MG63 (cell line): ENCODE measurements at regions not wholly inside any gene's neighbourhood (a gene's known extent, or its start where the extent isn't known, plus 50 kb on each side); places are given as distances from the start of the nearest gene placed in this dataset.
"Not testable (repeated sequence)": the region's sequence is repeated elsewhere in the genome, so short reads cannot be mapped to it uniquely, and the experiment has no call there.

ENCODE experiments used
- DNase-seq: peaks from one replicate; pipeline ENCODE4 v3.0.0-alpha.2; 2020
- H3K27me3 ChIP-seq: fragments of 250-450 bp; sonication (Bioruptor Pico); 2 replicates; pipeline ENCODE4 v1.5.1; 2020; ENCODE audit warnings: mild to moderate bottlenecking, moderate library complexity
- H3K36me3 ChIP-seq: fragments of 250-450 bp; sonication (Bioruptor Pico); 2 replicates; pipeline ENCODE4 v1.5.1; 2020; ENCODE audit warnings: mild to moderate bottlenecking, moderate library complexity
- H3K4me3 ChIP-seq: fragments of 250-450 bp; sonication (Bioruptor Pico); 2 replicates; pipeline ENCODE4 v1.5.1; 2020; ENCODE audit warnings: mild to moderate bottlenecking, moderate library complexity
- H3K9me3 ChIP-seq: fragments of 250-450 bp; sonication (Bioruptor Pico); 2 replicates; pipeline ENCODE4 v1.5.1; 2020; ENCODE audit warnings: mild to moderate bottlenecking, moderate library complexity

DNA sequence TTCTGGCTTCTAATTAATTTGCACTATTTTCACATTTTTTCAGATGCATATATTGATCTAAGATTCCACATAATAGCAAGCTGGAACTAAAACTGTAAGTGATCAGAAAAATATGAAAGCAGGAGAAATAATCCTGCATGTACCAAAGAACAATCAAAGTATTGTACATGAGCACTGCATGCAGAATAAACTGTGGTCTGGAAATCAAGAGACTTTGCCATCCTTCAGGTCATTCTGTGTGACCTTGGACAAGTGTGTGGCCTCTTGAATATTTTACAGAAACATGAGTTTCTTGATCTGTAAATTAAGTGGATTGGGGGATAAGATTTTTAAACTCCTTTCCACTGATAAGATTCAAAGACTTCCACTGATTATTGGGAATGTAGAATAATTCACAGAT, 99.2 kb upstream of the GNAQ start:
- Histone ChIP-seq H3K4me3 (no peak overlapping the region), H3K9me3 (no peaks in the 10 kb centered on the region), H3K27me3 (no peaks in the 10 kb centered on the region), H3K36me3 (no peaks in the 10 kb centered on the region)
- no peak for DNase-seq

GRCh38 chr9:78130004-78130403, 98.4 kb upstream of the GNAQ start:
- H3K27me3 ChIP-seq, result no peaks in the 10 kb centered on the region
- DNase-seq, result peak; percentile 88
- H3K4me3 ChIP-seq, result no peak overlapping the region
- no peaks in the 10 kb centered on the region for H3K9me3 ChIP-seq
- no peaks in the 10 kb centered on the region for H3K36me3 ChIP-seq

DNA sequence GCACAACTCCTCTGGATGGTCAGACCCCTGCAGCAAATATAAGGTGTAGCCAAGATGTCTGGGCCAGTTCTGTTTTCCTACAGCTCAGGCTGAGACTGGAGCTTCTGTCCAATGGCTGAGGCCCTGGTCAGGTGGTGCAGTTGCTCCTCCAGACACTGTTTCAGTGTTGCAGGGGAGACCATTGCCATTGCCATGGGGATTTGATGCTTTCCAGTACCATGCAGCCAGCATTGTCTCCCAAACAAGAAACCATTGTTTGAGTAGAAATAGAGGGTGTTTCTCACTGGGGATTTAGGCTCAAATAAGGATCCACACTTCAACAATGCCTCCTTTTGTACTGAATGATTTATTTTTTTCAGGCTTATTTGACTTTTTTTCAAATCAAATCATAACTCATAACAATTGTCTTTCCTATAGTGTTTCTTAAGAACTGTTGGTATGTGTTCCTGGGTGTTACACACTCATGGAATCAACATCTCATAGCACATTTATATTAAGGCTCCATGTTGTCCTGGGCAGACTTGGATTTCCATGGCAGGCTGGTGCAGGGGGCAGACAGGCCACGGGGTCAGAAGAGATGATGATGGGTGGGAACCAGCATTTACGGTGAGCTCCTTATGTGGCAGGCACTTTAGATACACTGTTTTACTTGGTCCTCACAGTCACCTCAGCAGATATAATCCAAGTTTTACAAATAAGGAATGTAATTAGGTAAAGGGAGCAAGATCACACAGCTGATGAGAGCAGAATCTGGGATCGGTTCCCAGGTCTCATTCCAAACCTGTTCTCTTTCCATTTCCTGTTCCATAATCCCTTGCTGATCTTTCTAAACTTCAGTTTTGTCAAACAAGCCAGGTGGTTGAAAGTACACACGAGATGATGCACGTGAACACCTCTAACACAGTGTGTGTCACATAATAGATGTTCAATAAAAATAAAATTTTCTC, 95.9 kb upstream of the GNAQ start:
- Histone ChIP-seq H3K9me3 (no peaks in the 10 kb centered on the region), H3K27me3 (no peaks in the 10 kb centered on the region), H3K4me3 (no peak overlapping the region), H3K36me3 (no peaks in the 10 kb centered on the region)
- no peak for DNase-seq

- DNase-seq, result no peak
- Histone ChIP-seq H3K4me3 (no peak overlapping the region), H3K27me3 (no peaks in the 10 kb centered on the region), H3K36me3 (no peaks in the 10 kb centered on the region), H3K9me3 (no peaks in the 10 kb centered on the region)
Observed at GRCh38 chr9:78123808-78124207, 92.2 kb upstream of the GNAQ start.

DNA sequence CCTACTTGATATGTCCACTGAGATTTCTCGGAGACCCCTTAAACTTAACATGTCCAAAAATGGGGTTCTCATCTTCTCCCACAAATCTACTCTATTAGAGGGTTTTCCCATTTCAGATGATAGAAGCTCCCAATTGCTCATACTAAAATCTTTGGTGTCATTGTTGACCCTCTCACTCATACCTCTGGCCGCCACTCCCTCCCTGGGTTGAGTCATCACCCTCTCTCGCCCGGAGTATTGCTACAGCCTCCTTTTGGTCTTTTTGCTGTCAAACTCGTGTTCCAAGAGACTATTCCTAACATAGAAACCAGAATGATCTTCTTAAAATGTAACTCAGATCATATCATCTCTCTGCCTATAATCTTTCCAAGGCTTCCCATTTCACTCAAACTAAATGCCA, 91.0 kb upstream of the GNAQ start:
- Histone ChIP-seq H3K27me3 (no peaks in the 10 kb centered on the region), H3K9me3 (no peaks in the 10 kb centered on the region), H3K36me3 (no peaks in the 10 kb centered on the region), H3K4me3 (no peak overlapping the region)
- DNase-seq, result no peak

DNA sequence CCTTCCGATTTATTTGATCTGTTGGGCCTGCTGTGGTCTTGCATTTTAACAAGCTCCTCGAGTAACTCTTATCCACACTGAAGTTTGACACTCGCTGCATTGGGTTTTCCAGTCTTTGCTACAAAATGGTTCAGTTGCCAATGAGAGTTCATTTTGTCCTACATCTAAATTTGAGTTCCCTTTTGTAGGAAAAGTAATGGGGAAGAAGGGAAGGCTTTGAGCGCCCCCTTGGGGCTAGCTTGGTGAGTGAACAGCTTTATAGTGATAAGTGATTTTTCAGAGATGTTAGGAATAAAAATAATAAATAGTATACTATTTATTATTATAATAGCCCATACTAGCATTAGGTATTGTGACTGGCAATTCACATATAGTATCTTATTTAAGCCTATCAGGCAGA, 89.9 kb upstream of the GNAQ start:
- Histone ChIP-seq H3K27me3 (no peaks in the 10 kb centered on the region), H3K4me3 (no peak overlapping the region), H3K36me3 (no peaks in the 10 kb centered on the region), H3K9me3 (no peaks in the 10 kb centered on the region)
- peak; percentile 21 for DNase-seq

DNA sequence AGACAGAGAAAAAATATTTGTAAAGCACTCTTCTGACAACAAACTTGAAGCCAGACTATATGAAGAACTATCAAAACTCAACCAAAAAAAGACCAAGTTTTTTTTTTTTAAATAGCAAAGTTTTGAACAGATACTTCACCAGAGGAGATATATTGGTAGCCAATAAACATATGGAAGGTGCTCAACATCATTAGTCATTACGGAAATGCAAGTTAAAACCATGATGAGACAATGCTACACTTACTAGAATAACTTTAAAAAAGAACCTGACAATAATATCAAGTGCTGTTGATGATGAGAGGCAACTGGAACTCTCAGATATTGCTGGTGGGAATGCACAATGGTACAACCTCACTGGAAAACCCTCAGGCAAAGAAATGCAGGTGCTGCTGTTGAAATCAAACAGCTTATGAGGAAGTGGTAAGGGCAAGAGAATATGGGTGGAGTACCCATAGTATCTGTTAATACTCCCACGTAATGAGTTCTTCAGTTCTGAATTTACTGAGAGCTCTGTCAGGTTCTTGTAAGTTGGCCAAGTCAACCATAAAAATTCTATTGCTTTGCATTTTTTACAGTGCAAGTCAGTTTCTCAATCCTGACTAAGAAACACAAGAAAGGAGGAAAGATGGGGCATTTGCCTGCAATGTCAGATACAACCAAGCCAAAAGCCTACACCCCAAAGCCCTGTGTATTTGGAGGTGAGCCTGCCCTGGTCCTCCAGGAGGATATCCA, 87.3 kb upstream of the GNAQ start:
- H3K27me3 ChIP-seq, result no peaks in the 10 kb centered on the region
- no peaks in the 10 kb centered on the region for H3K9me3 ChIP-seq
- H3K4me3 ChIP-seq, result no peak overlapping the region
- DNase-seq, result no peak
- no peaks in the 10 kb centered on the region for H3K36me3 ChIP-seq

- Histone ChIP-seq H3K36me3 (no peaks in the 10 kb centered on the region), H3K4me3 (no peak overlapping the region), H3K9me3 (no peaks in the 10 kb centered on the region), H3K27me3 (no peaks in the 10 kb centered on the region)
- no peak for DNase-seq
Observed at GRCh38 chr9:78115073-78115472, 83.5 kb upstream of the GNAQ start.

DNA sequence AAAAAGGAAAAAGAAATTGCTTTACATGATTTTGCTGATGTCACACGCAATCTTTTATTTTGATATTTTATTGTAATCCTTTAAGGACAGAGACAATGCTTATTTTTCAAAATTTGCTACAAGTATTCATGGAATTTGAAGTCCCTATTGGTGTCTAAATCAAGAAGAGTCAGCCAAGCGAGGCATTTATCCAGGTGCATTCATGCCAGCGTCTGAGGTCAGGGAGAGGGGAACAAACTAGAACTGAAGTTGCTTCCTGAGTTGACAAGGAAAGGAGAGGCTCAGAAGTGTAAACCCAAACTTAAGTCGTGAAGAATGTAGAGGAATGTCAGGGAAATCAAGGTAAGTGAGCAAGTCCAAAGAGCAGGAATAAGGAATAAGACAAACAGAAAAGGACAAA, 83.0 kb upstream of the GNAQ start:
- H3K27me3 ChIP-seq, result no peaks in the 10 kb centered on the region
- no peak for DNase-seq
- H3K36me3 ChIP-seq, result no peaks in the 10 kb centered on the region
- no peak overlapping the region for H3K4me3 ChIP-seq
- no peaks in the 10 kb centered on the region for H3K9me3 ChIP-seq

DNA sequence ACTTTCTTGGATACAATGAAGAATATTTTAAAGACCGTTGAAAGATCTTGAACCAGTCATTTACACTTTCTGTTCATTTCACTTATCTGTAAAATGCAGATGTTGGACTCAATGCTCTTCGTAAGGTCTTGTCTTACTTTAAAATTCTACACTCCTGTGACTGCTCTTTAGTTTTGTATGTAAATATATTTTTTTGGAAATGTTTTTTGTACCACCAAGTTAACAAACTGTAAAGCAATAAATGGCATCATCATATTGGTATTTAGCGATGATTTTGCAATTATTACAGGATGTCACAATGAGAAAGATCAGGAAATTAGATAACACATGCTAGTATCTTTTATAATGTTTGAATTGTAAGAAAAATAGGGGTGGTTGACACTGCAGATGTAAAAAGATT, 80.8 kb upstream of the GNAQ start:
- Histone ChIP-seq H3K9me3 (no peaks in the 10 kb centered on the region), H3K4me3 (no peak overlapping the region), H3K27me3 (no peaks in the 10 kb centered on the region), H3K36me3 (no peaks in the 10 kb centered on the region)
- DNase-seq, result no peak

- H3K9me3 ChIP-seq, result no peaks in the 10 kb centered on the region
- no peaks in the 10 kb centered on the region for H3K27me3 ChIP-seq
- no peak for DNase-seq
- H3K4me3 ChIP-seq, result no peak overlapping the region
- no peaks in the 10 kb centered on the region for H3K36me3 ChIP-seq
Observed at GRCh38 chr9:78112004-78112403, 80.4 kb upstream of the GNAQ start.

DNA sequence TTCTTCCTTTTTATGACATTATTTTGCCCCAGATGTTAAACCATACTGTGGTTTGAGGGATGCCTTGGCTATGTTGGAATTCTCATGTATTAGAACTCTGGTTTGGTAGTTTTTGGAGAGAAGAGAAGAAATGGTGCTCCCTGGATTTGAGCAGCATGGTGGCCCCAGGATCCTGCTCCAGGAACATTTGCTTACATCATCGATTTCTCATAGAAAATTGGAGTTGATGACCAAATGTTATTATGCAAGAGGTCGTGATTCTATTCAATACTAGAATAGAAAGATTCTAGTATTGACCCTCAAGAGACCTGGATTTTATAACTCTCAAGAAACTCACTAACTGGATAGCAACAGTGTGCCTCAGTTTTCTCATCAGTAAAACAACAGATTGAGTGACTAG, 77.5 kb upstream of the GNAQ start:
- no peaks in the 10 kb centered on the region for H3K9me3 ChIP-seq
- no peaks in the 10 kb centered on the region for H3K36me3 ChIP-seq
- no peak overlapping the region for H3K4me3 ChIP-seq
- no peak for DNase-seq
- H3K27me3 ChIP-seq, result no peaks in the 10 kb centered on the region

GRCh38 chr9:78106586-78106985, 75.0 kb upstream of the GNAQ start:
- DNase-seq, H3K36me3 ChIP-seq, H3K4me3 ChIP-seq, H3K27me3 ChIP-seq, H3K9me3 ChIP-seq: not testable (repeated sequence)

- no peaks in the 10 kb centered on the region for H3K9me3 ChIP-seq
- no peaks in the 10 kb centered on the region for H3K36me3 ChIP-seq
- DNase-seq, result no peak
- no peaks in the 10 kb centered on the region for H3K27me3 ChIP-seq
- H3K4me3 ChIP-seq, result no peak overlapping the region
Observed at GRCh38 chr9:78103971-78104433, 72.4 kb upstream of the GNAQ start.

GRCh38 chr9:78101247-78101646, 69.6 kb upstream of the GNAQ start:
- H3K27me3 ChIP-seq, result no peaks in the 10 kb centered on the region
- H3K36me3 ChIP-seq, result no peaks in the 10 kb centered on the region
- no peak for DNase-seq
- no peaks in the 10 kb centered on the region for H3K9me3 ChIP-seq
- H3K4me3 ChIP-seq, result no peak overlapping the region

DNA sequence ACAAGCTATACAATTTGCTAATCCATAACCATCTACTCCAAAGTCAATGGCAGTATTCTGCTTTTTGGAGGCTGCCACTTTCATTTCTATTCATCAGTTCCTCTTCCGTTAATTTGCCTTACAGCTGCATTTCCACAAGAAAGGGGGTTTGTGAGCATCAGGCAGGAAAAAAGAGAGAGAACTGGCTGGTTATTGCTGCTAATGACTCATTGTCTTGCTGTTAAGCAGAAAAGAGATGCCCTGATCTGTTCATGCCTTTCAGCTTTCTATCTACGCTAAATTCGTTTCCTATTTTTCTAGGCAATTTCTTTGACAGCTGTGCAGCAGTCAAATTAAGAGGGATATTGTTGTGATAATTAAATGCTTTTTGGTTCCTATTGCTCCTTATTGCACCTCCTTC, 65.9 kb upstream of the GNAQ start:
- no peaks in the 10 kb centered on the region for H3K9me3 ChIP-seq
- no peak overlapping the region for H3K4me3 ChIP-seq
- H3K27me3 ChIP-seq, result no peaks in the 10 kb centered on the region
- no peaks in the 10 kb centered on the region for H3K36me3 ChIP-seq
- no peak for DNase-seq

DNA sequence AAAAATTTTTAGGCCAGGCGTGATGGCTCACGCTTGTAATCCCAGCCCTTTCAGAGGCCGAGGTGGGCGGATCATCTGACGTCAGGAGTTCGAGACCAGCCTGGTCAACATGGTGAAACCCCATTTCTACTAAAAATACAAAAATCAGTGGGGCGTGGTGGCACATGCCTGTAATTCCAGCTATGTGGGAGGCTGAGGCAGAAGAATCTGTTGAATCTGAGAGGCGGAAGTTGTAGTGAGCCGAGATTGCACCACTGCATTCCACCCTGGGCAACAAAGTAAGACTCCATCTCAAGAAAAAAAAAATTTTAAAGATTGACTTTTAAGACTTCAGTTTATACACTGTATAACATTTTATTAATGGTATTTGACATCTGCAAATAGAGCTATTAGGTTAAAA, 60.1 kb upstream of the GNAQ start:
- Histone ChIP-seq H3K9me3 (no peaks in the 10 kb centered on the region), H3K4me3 (no peak overlapping the region), H3K36me3 (no peaks in the 10 kb centered on the region), H3K27me3 (no peaks in the 10 kb centered on the region)
- no peak for DNase-seq

- DNase-seq, result no peak
- no peak overlapping the region for H3K4me3 ChIP-seq
- H3K36me3 ChIP-seq, result no peaks in the 10 kb centered on the region
- no peaks in the 10 kb centered on the region for H3K27me3 ChIP-seq
- no peaks in the 10 kb centered on the region for H3K9me3 ChIP-seq
Observed at GRCh38 chr9:78089111-78089510, 57.5 kb upstream of the GNAQ start.
